ENCODE measurements at regions not wholly inside any gene's neighbourhood (a gene's known extent, or its start where the extent isn't known, plus 50 kb on each side); places are given as distances from the start of the nearest gene placed in this dataset.

- Mint-ChIP-seq H3K4me3 (no peak overlapping the region), H3K27ac (no peak overlapping the region), H3K36me3 (no peaks in the 10 kb centered on the region), H3K27me3 (no peaks in the 10 kb centered on the region), H3K4me1 (no peaks in the 10 kb centered on the region), H3K9me3 (peaks cover 7% of the 10 kb centered on the region)
- ATAC-seq (ENCODE audit: low read depth), result no peak
- DNase-seq (ENCODE audit: low spot score in 2 of 2), result no peak
Measured at GRCh38 chr6:9943986-9944385, 470.9 kb downstream of the TFAP2A start.

- Mint-ChIP-seq H3K27ac (no peak overlapping the region), H3K4me1 (no peaks in the 10 kb centered on the region), H3K9me3 (peaks cover 7% of the 10 kb centered on the region), H3K4me3 (no peak overlapping the region), H3K27me3 (no peaks in the 10 kb centered on the region), H3K36me3 (no peaks in the 10 kb centered on the region)
- no peak for DNase-seq (ENCODE audit: low spot score in 2 of 2)
- ATAC-seq (ENCODE audit: low read depth), result no peak
Measured at GRCh38 chr6:9943026-9943425, 471.8 kb downstream of the TFAP2A start.

GRCh38 chr6:9942131-9942530 lies 472.7 kb downstream of the TFAP2A start:
- H3K36me3 Mint-ChIP-seq, result no peaks in the 10 kb centered on the region
- peaks cover 4% of the 10 kb centered on the region for H3K9me3 Mint-ChIP-seq
- DNase-seq (ENCODE audit: low spot score in 2 of 2) (no peak), ATAC-seq (ENCODE audit: low read depth) (no peak)
- no peaks in the 10 kb centered on the region for H3K27me3 Mint-ChIP-seq
- H3K27ac Mint-ChIP-seq, result no peak overlapping the region
- H3K4me1 Mint-ChIP-seq, result no peaks in the 10 kb centered on the region
- no peak overlapping the region for H3K4me3 Mint-ChIP-seq

GRCh38 chr6:9938801-9939200 lies 476.1 kb downstream of the TFAP2A start:
- Mint-ChIP-seq H3K9me3 (peaks cover 2% of the 10 kb centered on the region), H3K4me1 (no peaks in the 10 kb centered on the region), H3K4me3 (no peak overlapping the region), H3K27me3 (no peaks in the 10 kb centered on the region), H3K27ac (no peak overlapping the region), H3K36me3 (no peaks in the 10 kb centered on the region)
- no peak for DNase-seq (ENCODE audit: low spot score in 2 of 2)
- no peak for ATAC-seq (ENCODE audit: low read depth)

- peaks cover 2% of the 10 kb centered on the region for H3K9me3 Mint-ChIP-seq
- no peak for DNase-seq (ENCODE audit: low spot score in 2 of 2)
- H3K27me3 Mint-ChIP-seq, result no peaks in the 10 kb centered on the region
- H3K4me1 Mint-ChIP-seq, result no peaks in the 10 kb centered on the region
- H3K4me3 Mint-ChIP-seq, result no peak overlapping the region
- no peak for ATAC-seq (ENCODE audit: low read depth)
- H3K27ac Mint-ChIP-seq, result no peak overlapping the region
- no peaks in the 10 kb centered on the region for H3K36me3 Mint-ChIP-seq
Measured at GRCh38 chr6:9937031-9937763, 477.7 kb downstream of the TFAP2A start.

GRCh38 chr6:9936551-9936950 lies 478.3 kb downstream of the TFAP2A start:
- peaks cover under 1% of the 10 kb centered on the region for H3K9me3 Mint-ChIP-seq
- H3K27ac Mint-ChIP-seq, result no peak overlapping the region
- H3K4me3 Mint-ChIP-seq, result no peak overlapping the region
- ATAC-seq (ENCODE audit: low read depth), result no peak
- no peaks in the 10 kb centered on the region for H3K4me1 Mint-ChIP-seq
- no peaks in the 10 kb centered on the region for H3K27me3 Mint-ChIP-seq
- H3K36me3 Mint-ChIP-seq, result no peaks in the 10 kb centered on the region
- no peak for DNase-seq (ENCODE audit: low spot score in 2 of 2)

- DNase-seq (ENCODE audit: low spot score in 2 of 2) (no peak), ATAC-seq (ENCODE audit: low read depth) (no peak)
- Mint-ChIP-seq H3K27me3 (no peaks in the 10 kb centered on the region), H3K36me3 (no peaks in the 10 kb centered on the region), H3K9me3 (peaks cover 6% of the 10 kb centered on the region), H3K27ac (no peak overlapping the region), H3K4me1 (no peaks in the 10 kb centered on the region), H3K4me3 (no peak overlapping the region)
Measured at GRCh38 chr6:9933677-9934076, 481.2 kb downstream of the TFAP2A start.

GRCh38 chr6:9927275-9927674 lies 487.6 kb downstream of the TFAP2A start:
- Mint-ChIP-seq H3K27ac (no peak overlapping the region), H3K36me3 (no peaks in the 10 kb centered on the region), H3K9me3 (peaks cover 12% of the 10 kb centered on the region), H3K4me1 (no peaks in the 10 kb centered on the region), H3K4me3 (no peak overlapping the region), H3K27me3 (no peaks in the 10 kb centered on the region)
- no peak for ATAC-seq (ENCODE audit: low read depth)
- no peak for DNase-seq (ENCODE audit: low spot score in 2 of 2)

GRCh38 chr6:9924971-9925370 lies 489.9 kb downstream of the TFAP2A start:
- H3K36me3 Mint-ChIP-seq, result no peaks in the 10 kb centered on the region
- H3K27me3 Mint-ChIP-seq, result no peaks in the 10 kb centered on the region
- H3K4me1 Mint-ChIP-seq, result no peaks in the 10 kb centered on the region
- DNase-seq (ENCODE audit: low spot score in 2 of 2) (no peak), ATAC-seq (ENCODE audit: low read depth) (no peak)
- H3K9me3 Mint-ChIP-seq, result peaks cover 12% of the 10 kb centered on the region
- no peak overlapping the region for H3K4me3 Mint-ChIP-seq
- no peak overlapping the region for H3K27ac Mint-ChIP-seq

- H3K36me3 Mint-ChIP-seq, result no peaks in the 10 kb centered on the region
- H3K4me1 Mint-ChIP-seq, result no peaks in the 10 kb centered on the region
- peaks cover 4% of the 10 kb centered on the region for H3K9me3 Mint-ChIP-seq
- DNase-seq (ENCODE audit: low spot score in 2 of 2) (no peak), ATAC-seq (ENCODE audit: low read depth) (no peak)
- H3K27ac Mint-ChIP-seq, result no peak overlapping the region
- no peaks in the 10 kb centered on the region for H3K27me3 Mint-ChIP-seq
- H3K4me3 Mint-ChIP-seq, result no peak overlapping the region
Measured at GRCh38 chr6:9921366-9921765, 493.5 kb downstream of the TFAP2A start.

GRCh38 chr6:9914951-9915350 lies 499.9 kb downstream of the TFAP2A start:
- Mint-ChIP-seq H3K9me3 (peaks cover 6% of the 10 kb centered on the region), H3K36me3 (no peaks in the 10 kb centered on the region), H3K4me1 (no peaks in the 10 kb centered on the region), H3K4me3 (no peak overlapping the region), H3K27ac (no peak overlapping the region), H3K27me3 (no peaks in the 10 kb centered on the region)
- no peak for DNase-seq (ENCODE audit: low spot score in 2 of 2)
- ATAC-seq (ENCODE audit: low read depth), result no peak

GRCh38 chr6:9901376-9901775 lies 513.5 kb downstream of the TFAP2A start:
- Mint-ChIP-seq H3K27ac (no peak overlapping the region), H3K4me1 (no peaks in the 10 kb centered on the region), H3K4me3 (no peak overlapping the region), H3K27me3 (no peaks in the 10 kb centered on the region), H3K9me3 (no peaks in the 10 kb centered on the region), H3K36me3 (no peaks in the 10 kb centered on the region)
- DNase-seq (ENCODE audit: low spot score in 2 of 2), result no peak
- no peak for ATAC-seq (ENCODE audit: low read depth)

- Mint-ChIP-seq H3K27me3 (no peaks in the 10 kb centered on the region), H3K4me3 (no peak overlapping the region), H3K36me3 (no peaks in the 10 kb centered on the region), H3K9me3 (peaks cover 5% of the 10 kb centered on the region), H3K27ac (no peak overlapping the region), H3K4me1 (no peaks in the 10 kb centered on the region)
- no peak for DNase-seq (ENCODE audit: low spot score in 2 of 2)
- no peak for ATAC-seq (ENCODE audit: low read depth)
Measured at GRCh38 chr6:9896806-9897205, 518.1 kb downstream of the TFAP2A start.

GRCh38 chr6:9890893-9891292 lies 524.0 kb downstream of the TFAP2A start:
- no peaks in the 10 kb centered on the region for H3K36me3 Mint-ChIP-seq
- H3K4me3 Mint-ChIP-seq, result no peak overlapping the region
- H3K9me3 Mint-ChIP-seq, result peaks cover 9% of the 10 kb centered on the region
- H3K27me3 Mint-ChIP-seq, result no peaks in the 10 kb centered on the region
- no peaks in the 10 kb centered on the region for H3K4me1 Mint-ChIP-seq
- ATAC-seq (ENCODE audit: low read depth) (no peak), DNase-seq (ENCODE audit: low spot score in 2 of 2) (no peak)
- H3K27ac Mint-ChIP-seq, result no peak overlapping the region

- H3K4me3 Mint-ChIP-seq, result no peak overlapping the region
- H3K36me3 Mint-ChIP-seq, result no peaks in the 10 kb centered on the region
- DNase-seq (ENCODE audit: low spot score in 2 of 2) (no peak), ATAC-seq (ENCODE audit: low read depth) (no peak)
- H3K4me1 Mint-ChIP-seq, result no peaks in the 10 kb centered on the region
- no peaks in the 10 kb centered on the region for H3K27me3 Mint-ChIP-seq
- no peak overlapping the region for H3K27ac Mint-ChIP-seq
- peaks cover 8% of the 10 kb centered on the region for H3K9me3 Mint-ChIP-seq
Measured at GRCh38 chr6:9890469-9890868, 524.4 kb downstream of the TFAP2A start.

All from memory B cell (primary cell).